AG09319 (cell line): ENCODE measurements at regions not wholly inside any gene's neighbourhood (a gene's known extent, or its start where the extent isn't known, plus 50 kb on each side); places are given as distances from the start of the nearest gene placed in this dataset.
"Not testable (repeated sequence)": the region's sequence is repeated elsewhere in the genome, so short reads cannot be mapped to it uniquely, and the experiment has no call there.

ENCODE experiments used
- DNase-seq: peaks from one replicate; pipeline ENCODE4 v3.0.0-alpha.2; 2010; ENCODE audit warnings: low read depth; ENCODE audit errors: extremely low read depth
- CTCF ChIP-seq: IDR thresholded peaks from 2 replicates; pipeline ENCODE4 v1.5.1; 2011; ENCODE audit warnings: low read depth, mild to moderate bottlenecking, inconsistent platforms, low read length, moderate library complexity

- no peak for TF ChIP-seq CTCF
- no peak for DNase-seq
These were observed 336.7 kb downstream of the GJA1 start for GRCh38 chr6:121771937-121772720.

GRCh38 chr6:121776054-121776453 is 340.6 kb downstream of the GJA1 start:
- DNase-seq = no peak
- TF ChIP-seq CTCF = no peak

- TF ChIP-seq CTCF = no peak
- peak; percentile 91 for DNase-seq
These were observed 345.2 kb downstream of the GJA1 start for GRCh38 chr6:121780325-121781321.

- TF ChIP-seq CTCF = no peak
- DNase-seq = no peak
These were observed 356.2 kb downstream of the GJA1 start for GRCh38 chr6:121791396-121792315.

GRCh38 chr6:121794630-121795029 is 359.2 kb downstream of the GJA1 start:
- DNase-seq = peak; percentile 66
- no peak for TF ChIP-seq CTCF

- DNase-seq = not testable (repeated sequence)
These were observed 362.2 kb downstream of the GJA1 start for GRCh38 chr6:121797598-121797997.

GRCh38 chr6:121798126-121798525 is 362.7 kb downstream of the GJA1 start:
- not testable (repeated sequence) for DNase-seq
